ENCODE measurements at regions not wholly inside any gene's neighbourhood (a gene's known extent, or its start where the extent isn't known, plus 50 kb on each side); places are given as distances from the start of the nearest gene placed in this dataset.
A peak's percentile ranks its signal among the peaks of the same experiment; 100 is the strongest.

- no peaks in the 10 kb centered on the region for H3F3A ChIP-seq (replicated peaks; ENCODE audit: low read depth)
- ATAC-seq (no peak; the same call in 2 of the 3 replicates), DNase-seq (ENCODE audit: low spot score) (no peak)
- no peaks in the 10 kb centered on the region for H3K27me3 ChIP-seq (ENCODE audit: insufficient read depth)
- no peak for TF ChIP-seq ZNF331 (CRISPR knock-in tag; IDR thresholded peaks at IDR 0.05; ENCODE audit: low read depth)
- TF ChIP-seq REST (IDR thresholded peaks at IDR 0.05; ENCODE audit: unreplicated experiment) = no peak
- TF ChIP-seq STAT1 (IDR thresholded peaks at IDR 0.05; ENCODE audit: unreplicated experiment) = no peak
- TF ChIP-seq ZNF462 (CRISPR knock-in tag; IDR thresholded peaks at IDR 0.05) = no peak
- TF ChIP-seq EZH2phosphoT487 (IDR thresholded peaks at IDR 0.05; ENCODE audit: unreplicated experiment) = no peak
- TF ChIP-seq ZNF114 (CRISPR knock-in tag; IDR thresholded peaks at IDR 0.05) = no peak
- TF ChIP-seq EZH2 (IDR thresholded peaks at IDR 0.05; ENCODE audit: low read depth, unreplicated experiment) = no peak
- TF ChIP-seq NANOG (IDR thresholded peaks at IDR 0.05; ENCODE audit: borderline replicate concordance) = no peak
- no peak for TF ChIP-seq ETS1 (IDR thresholded peaks at IDR 0.05)
- no peak for TF ChIP-seq CTCF (conservative IDR thresholded peaks at IDR 0.05; ENCODE audit: low read depth in 2 of 2)
- TF ChIP-seq CREB1 (CRISPR knock-in tag; IDR thresholded peaks at IDR 0.05; ENCODE audit: low read depth) = no peak
- no peak for TF ChIP-seq POLR2AphosphoS5 (IDR thresholded peaks at IDR 0.05; ENCODE audit: low read depth)
- TF ChIP-seq JUNB (IDR thresholded peaks at IDR 0.05; ENCODE audit: unreplicated experiment) = no peak
- H2AFZ ChIP-seq = peak overlapping the region; percentile 78
- H3K27ac ChIP-seq (ENCODE audit: low read depth) = no peak overlapping the region
- H3K36me3 ChIP-seq (ENCODE audit: insufficient read depth) = no peaks in the 10 kb centered on the region
- Mint-ChIP-seq H3K9me3 (no peaks in the 10 kb centered on the region; the same call in 2 of the 3 replicates), H3K4me1 (peaks cover 30% of the 10 kb centered on the region), H3K27ac (no peak overlapping the region), H3K4me3 (no peak overlapping the region), H3K27me3 (ENCODE audit: insufficient read depth, low read depth, poor library complexity) (peaks cover 5% of the 10 kb centered on the region), H3K36me3 (ENCODE audit: low read depth) (no peaks in the 10 kb centered on the region; the same call in 2 of the 3 replicates)
- H4K20me1 ChIP-seq (replicated peaks; ENCODE audit: insufficient read depth) = no peaks in the 10 kb centered on the region
- H3K4me2 ChIP-seq = no peak overlapping the region
- peaks cover 11% of the 10 kb centered on the region for H3K4me1 ChIP-seq (ENCODE audit: insufficient read depth)
- H3K9me2 ChIP-seq (ENCODE audit: insufficient read depth) = no peaks in the 10 kb centered on the region
- no peaks in the 10 kb centered on the region for H3K79me2 ChIP-seq (replicated peaks; ENCODE audit: insufficient read depth)
- H3K4me3 ChIP-seq = no peak overlapping the region
Observed at GRCh38 chr1:229109320-229109761, 161.6 kb upstream of the RAB4A start.

Measured in GM23338 (cell line).